NOMO-1 treated with DMSO at 0.1 percent for 48 hours (cell line): ENCODE measurements at regions not wholly inside any gene's neighbourhood (a gene's known extent, or its start where the extent isn't known, plus 50 kb on each side); places are given as distances from the start of the nearest gene placed in this dataset.
A peak's percentile ranks its signal among the peaks of the same experiment; 100 is the strongest.

Experiments used
- DNase-seq: peaks from one replicate; lab custom pipeline; 2025; ENCODE audit not compliant: unreplicated experiment; lab: John Stamatoyannopoulos, UW

DNA sequence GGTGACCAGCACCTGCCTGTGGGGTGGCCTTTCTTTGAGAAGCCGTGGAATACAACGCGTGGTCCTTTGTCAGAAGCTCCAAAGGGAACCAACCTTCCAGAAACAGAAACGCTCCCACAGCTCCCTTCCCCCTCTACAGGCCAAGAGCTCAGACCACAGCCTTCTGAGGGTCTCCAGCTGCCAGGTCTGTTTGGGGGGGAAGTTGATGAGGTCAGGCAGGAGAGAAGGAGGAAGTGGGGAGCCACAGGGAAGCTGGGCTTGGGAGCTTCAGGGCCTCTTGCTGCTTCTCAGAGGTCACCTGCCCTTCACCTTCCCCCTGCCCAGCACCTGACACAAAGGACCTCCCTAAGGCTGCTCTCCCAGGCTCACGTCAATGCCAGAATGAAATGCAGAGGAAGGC is 287.7 kb upstream of the ID2 start:
- DNase-seq: peak; percentile 22

DNA sequence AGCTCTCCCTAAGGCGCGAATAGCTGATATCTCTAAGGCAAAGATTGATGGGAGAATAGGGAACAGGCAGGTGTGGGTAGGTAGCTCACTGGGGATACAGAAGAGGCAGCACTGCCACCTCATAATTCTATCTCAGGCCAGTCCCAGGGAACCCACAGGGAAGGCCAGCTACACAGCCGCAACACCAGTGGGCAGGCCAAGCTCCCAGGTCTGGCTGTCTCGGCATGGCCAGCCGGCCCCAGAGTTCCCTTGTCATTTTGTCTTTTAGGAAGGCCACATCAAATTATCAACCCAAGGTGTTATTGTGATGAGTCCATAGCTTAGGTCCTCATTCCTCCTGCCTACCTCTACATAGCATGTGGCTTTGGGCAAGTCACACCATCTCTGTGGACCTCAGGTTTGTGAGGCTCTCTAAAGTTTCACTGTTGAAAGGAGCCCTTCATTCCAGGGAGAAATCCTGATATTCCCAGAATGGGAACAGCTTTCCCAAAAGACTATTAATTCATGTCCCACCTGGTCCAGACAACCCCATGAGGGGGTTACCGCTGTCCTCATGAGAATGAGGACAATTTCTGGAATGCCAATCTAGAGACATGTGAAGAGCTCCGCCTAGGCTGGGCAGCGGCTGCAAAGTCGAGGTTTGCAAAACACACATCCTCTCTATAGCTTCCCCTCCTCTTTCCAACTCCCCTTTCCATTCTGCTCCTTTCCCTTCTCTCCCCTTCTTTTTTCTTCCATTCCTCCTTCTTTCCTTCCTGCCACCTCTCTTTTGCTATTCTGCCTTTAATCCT is 287.1 kb upstream of the ID2 start:
- no peak for DNase-seq

DNA sequence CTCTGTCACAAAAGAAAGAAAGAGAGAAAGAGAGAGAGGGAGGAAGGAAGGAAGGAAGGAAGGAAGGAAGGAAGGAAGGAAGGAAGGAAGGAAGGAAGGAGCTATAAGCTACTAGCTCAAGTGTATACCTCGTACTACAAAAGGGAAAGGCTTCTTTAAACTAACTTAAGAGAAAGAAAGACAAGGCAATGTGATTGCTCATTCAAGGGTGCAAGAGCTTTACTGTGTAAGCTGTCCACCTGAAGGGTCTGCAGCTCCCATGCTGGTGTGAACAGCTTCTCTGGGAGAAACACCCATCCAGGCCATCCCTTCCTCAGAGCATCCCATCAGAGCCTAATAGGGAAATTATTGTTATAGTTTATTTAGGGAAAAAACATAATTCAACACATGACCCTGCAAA is 286.1 kb upstream of the ID2 start:
- no peak for DNase-seq

- DNase-seq: no peak
Observed at GRCh38 chr2:8398040-8398668, 283.7 kb upstream of the ID2 start.

DNA sequence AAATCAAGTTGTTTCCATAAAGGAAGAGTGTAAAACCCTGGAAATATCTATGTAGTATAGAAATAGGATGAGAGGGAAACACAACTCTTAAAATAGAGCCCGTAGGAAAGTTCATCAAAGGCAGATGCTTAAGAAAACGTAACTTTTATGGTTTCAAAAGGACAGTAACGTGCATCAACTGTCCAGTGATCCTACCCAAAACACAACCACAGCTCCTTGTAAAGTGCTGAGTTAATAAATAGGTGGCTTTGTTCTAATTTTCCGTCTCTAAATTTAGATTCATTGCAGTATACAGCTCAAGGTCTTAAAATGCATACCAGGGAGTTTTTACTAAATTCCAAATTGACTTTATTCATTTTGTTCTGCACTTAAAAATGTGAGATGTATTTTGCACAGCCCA is 282.1 kb upstream of the ID2 start:
- no peak for DNase-seq

DNA sequence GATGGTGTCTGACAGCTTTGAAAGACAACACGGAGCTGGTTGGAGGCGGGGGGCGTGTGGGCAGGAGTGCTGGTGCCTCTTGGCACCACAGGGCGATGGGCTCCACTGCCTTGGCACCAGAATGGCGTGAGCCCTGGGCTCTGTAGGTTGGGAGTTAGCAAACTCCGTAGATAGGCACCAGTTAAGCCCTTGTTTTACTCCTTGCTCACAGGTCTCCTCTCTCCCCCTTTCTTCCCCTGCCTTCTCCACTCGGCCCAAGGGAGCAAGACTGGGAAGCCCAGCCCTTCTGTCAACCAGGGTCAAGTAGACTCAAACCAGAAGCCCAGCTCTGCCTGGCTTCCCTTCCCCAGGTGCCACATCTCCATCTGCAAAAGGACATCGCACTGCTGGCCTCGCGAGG is 281.7 kb upstream of the ID2 start:
- no peak for DNase-seq

GRCh38 chr2:8402222-8402621 is 279.6 kb upstream of the ID2 start:
- DNase-seq: no peak

DNA sequence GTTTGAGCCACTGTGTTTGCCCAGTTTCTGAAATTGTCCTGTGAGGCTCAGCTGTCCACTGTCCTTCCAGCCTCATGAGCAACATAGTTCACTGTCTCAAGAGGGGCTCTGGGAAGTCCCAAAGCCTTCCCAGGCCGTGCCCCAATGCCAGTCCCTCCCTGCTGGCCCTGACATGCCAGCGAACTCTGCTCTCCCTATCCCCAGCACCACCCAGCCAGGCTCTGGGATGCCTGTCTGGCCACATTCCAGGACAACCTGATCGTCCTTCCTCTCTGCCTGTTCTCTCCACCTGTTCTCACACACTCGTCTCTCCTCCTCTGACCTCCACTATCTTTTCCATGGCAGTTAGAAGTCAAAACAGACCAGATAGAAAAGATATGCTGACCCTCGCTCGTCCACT is 278.0 kb upstream of the ID2 start:
- DNase-seq: no peak

DNA sequence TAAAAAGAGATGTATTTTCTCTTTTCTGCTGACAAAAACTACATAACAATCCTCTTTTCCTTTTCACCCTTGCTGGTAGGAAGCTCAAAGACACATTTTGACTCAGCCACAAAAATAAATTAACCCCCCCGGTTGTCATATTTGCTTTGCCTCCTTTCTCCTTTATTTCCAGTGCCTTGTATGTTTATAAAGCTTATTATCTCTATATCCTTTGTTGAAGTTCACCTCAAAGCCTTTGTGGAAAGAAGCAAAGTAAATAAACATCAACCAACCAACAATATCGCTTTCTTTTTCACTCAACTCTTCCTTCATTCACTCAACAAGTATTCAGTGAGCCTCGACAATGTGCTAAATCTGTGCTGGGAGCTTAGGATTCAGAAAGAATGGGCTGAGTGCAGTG is 276.5 kb upstream of the ID2 start:
- DNase-seq: no peak

DNA sequence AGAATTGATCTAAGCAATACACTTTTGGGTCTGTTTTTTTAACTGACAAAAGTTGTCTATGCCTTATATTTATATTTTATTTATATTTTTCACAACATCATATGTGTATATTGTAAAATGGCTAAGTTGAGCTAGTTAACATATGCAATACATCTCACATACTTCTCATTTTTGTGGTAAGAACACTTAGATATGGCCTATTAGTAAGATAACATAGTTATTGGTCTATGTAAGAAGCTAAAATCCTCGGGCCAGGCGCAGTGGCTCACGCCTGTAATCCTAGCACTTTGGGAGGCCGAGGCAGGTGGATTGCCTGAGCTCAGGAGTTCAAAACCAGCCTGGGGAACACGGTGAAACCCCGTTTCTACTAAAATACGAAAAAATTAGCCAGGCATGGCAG is 275.6 kb upstream of the ID2 start:
- no peak for DNase-seq

GRCh38 chr2:8407332-8407731 is 274.5 kb upstream of the ID2 start:
- no peak for DNase-seq

GRCh38 chr2:8408560-8409460 is 273.0 kb upstream of the ID2 start:
- DNase-seq: peak; percentile 85

GRCh38 chr2:8409461-8410260 is 272.2 kb upstream of the ID2 start:
- no peak for DNase-seq

DNA sequence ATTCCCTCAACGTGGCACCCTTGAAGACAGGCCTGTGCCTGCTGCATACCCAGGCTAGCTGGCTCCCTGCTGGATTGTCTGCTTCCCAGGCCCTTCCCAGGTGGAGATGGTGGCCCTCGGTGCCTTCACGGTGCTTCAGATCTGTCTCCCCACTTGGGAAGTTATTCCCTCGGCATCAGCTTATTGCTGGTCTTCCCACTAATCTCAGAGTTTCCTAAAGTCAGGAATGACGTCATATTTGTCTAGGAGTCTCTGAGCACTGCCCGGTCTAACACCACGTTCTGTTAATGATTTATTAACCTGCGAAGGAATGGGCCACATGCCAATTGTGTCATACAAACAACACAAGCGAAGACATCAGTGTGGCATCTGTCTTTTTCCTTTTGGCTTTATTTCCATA is 269.8 kb upstream of the ID2 start:
- DNase-seq: no peak

GRCh38 chr2:8412586-8412985 is 269.3 kb upstream of the ID2 start:
- DNase-seq: no peak

DNA sequence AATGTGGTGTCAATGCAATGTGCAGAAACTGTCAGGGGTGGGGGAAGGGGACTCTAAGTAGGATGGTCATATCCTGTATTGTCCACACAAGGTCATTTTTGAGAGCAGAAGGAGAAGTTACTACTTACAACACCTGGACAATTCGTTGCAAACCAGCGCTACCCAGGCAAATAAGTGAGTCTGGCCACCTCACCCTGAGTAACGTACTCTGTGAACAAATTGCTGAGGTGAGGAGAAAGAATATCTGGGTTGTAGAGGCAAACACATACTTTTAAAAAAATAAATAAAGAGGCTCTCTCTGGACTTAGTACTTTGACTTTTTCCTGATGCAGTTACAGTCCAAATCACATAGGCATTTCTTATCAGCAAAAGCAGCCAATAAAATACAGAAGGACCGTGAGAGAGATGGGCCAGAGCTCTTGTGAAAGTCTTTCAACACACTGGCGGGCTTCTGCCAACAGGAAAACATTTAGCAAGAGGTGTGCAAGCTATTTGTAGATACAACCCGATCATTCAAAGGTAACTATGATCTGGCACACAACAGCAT is 268.2 kb upstream of the ID2 start:
- DNase-seq: peak; percentile 82

DNA sequence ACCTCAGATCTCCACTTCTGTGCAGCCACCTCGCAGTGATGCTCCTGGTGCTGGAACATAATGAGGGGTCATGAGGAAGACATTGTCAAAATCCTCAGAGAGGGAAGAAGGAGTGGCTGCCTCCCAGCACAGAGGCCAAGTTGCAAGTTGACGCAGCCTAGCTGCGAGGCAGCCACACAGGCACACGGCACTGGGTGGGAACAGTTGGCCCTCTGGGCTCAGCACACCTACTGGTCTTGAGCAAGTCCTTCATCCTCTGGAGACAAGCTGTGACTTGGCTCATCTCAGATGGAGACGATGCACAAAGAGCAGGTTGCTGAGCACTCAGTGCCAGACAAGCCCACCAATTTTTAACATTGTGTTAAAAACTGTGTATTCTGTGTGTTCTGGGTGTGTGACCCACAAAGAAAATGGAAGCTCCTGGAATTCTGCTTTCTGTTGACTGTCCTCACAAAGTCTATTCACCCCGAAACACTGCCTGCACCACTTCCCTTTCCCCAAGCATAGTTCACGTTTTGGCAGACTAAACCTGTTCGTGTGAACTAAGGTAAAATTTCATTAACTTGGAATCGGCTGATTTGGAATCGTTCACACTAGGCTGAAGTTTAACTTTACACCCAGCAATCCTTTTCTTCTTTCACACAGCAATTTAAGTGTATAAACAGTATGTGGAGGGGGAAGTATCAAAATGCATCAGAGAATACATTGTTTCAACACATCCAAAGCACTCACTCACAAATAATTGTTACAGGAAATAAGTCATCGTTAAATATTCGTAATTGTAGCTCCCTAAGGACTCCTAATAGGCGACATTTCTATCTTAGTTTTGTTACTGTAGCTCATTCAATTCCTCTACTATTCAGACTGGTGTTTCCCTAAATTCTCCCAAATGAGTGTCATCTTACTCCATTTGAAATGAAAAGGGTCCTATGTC is 266.6 kb upstream of the ID2 start:
- DNase-seq: peak; percentile 81

DNA sequence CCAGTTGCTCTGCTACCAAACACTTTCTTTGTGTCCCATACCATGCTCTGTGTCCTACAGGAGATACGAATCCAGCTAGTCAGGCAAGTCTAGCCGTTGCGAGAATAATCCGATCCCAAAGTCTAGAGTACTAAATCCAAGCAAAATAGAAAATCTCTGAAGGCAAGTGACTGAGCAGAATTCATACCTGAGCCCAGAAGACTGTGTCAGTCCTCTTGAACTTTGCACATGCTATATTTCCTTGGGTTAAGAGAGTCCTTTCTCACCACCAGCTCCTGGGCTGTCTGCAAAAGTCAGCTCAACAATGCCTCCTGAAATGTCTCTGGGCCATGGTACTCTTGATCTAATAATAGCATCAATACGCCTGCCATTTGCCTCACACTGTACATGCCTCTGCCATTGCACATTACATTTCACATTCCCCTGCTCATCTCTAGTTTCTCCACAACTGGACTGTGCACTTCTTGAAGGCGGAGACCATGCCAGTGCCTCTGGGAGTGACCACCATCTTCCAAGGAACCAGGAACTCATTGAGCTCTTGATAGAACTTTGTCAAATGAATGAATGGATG is 265.8 kb upstream of the ID2 start:
- no peak for DNase-seq
